HAP-1 (cell line): ENCODE measurements at regions not wholly inside any gene's neighbourhood (a gene's known extent, or its start where the extent isn't known, plus 50 kb on each side); places are given as distances from the start of the nearest gene placed in this dataset.
"Not testable (repeated sequence)": the region's sequence is repeated elsewhere in the genome, so short reads cannot be mapped to it uniquely, and the experiment has no call there.

ENCODE experiments used
- DNase-seq, 2 experiments: peaks; one replicate each; pipeline ENCODE4 v3.0.0-alpha.2; 2016 to 2020; ENCODE audit warnings: low spot score in 2 of 2
- H3K27me3 ChIP-seq: fragments of 250-450 bp; sonication (Bioruptor Pico); 2 replicates; pipeline ENCODE4 v1.5.1; 2020; ENCODE audit warnings: low read depth, mild to moderate bottlenecking, moderate library complexity
- H3K36me3 ChIP-seq: fragments of 250-450 bp; sonication (Bioruptor Pico); replicated peaks from 2 replicates; pipeline ENCODE4 v1.5.1; 2020; ENCODE audit warnings: mild to moderate bottlenecking
- H3K4me1 ChIP-seq: fragments of 250-450 bp; sonication (Bioruptor Pico); 2 replicates; pipeline ENCODE4 v1.5.1; 2020; ENCODE audit warnings: mild to moderate bottlenecking
- H3K4me3 ChIP-seq: fragments of 250-450 bp; sonication (Bioruptor Pico); 2 replicates; pipeline ENCODE4 v1.5.1; 2020; ENCODE audit warnings: mild to moderate bottlenecking, moderate library complexity
- H3K9me3 ChIP-seq: fragments of 250-450 bp; sonication (Bioruptor Pico); 2 replicates; pipeline ENCODE4 v1.5.1; 2020; ENCODE audit warnings: mild to moderate bottlenecking, moderate library complexity
- in situ Hi-C: fragments of 300-500 bp; cut with MboI; formaldehyde crosslinking; loops from 3 replicates; pipeline ENCODE4 v1.14.3; 2020; ENCODE audit warnings: low sequenced_read_pairs, inconsistent platforms, mixed read lengths

- Histone ChIP-seq H3K9me3 (no peaks in the 10 kb centered on the region), H3K36me3 (no peaks in the 10 kb centered on the region), H3K4me1 (peaks cover 15% of the 10 kb centered on the region), H3K4me3 (no peak overlapping the region), H3K27me3 (no peaks in the 10 kb centered on the region)
- in situ Hi-C loops, result loop anchor here (10.0 to 25.0 kb wide), 2 partner anchors 480 to 1043 kb away; partner anchors contain the start of genes ABAT and GRIN2A
- no peak for DNase-seq
Observed at GRCh38 chr16:9141813-9142212, 50.4 kb downstream of the HAPSTR1 start.

DNA sequence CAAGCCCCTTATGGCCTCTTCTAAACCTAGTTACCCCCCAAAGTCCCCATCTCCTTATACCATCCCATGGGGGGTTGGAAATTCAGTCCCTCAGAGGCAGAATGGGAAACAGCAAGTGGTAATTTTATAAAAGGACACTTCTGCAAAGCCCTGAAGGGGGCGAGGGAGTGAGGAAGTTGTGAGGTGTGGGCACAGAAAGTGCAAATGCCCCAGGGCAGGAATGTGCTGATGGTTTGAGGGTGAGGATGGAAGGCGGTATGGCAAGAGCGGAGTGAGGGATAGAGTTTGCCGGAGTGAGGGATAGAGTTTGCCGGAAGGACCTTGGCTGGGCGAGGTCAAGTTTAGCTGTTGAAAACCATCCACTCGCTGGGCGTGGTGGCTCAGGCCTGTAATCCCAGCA lies 52.7 kb downstream of the HAPSTR1 start:
- Histone ChIP-seq H3K4me1 (peaks cover 15% of the 10 kb centered on the region), H3K36me3 (no peaks in the 10 kb centered on the region), H3K4me3 (no peak overlapping the region), H3K9me3 (no peaks in the 10 kb centered on the region), H3K27me3 (no peaks in the 10 kb centered on the region)
- DNase-seq, result no peak
- in situ Hi-C loops, result loop anchor here (10.0 to 25.0 kb wide), 2 partner anchors 482 to 1041 kb away; partner anchors contain the start of genes ABAT and GRIN2A

GRCh38 chr16:9148374-9149015 lies 57.1 kb downstream of the HAPSTR1 start:
- no peaks in the 10 kb centered on the region for H3K27me3 ChIP-seq
- no peaks in the 10 kb centered on the region for H3K9me3 ChIP-seq
- H3K4me1 ChIP-seq, result peaks cover 15% of the 10 kb centered on the region
- no peaks in the 10 kb centered on the region for H3K36me3 ChIP-seq
- H3K4me3 ChIP-seq, result no peak overlapping the region
- no peak for DNase-seq
- in situ Hi-C loops, result loop anchor here (10.0 to 25.0 kb wide), 2 partner anchors 486 to 1036 kb away; partner anchors contain the start of genes ABAT and GRIN2A

GRCh38 chr16:9151074-9151473 lies 59.6 kb downstream of the HAPSTR1 start:
- H3K27me3 ChIP-seq, result no peaks in the 10 kb centered on the region
- no peak for DNase-seq
- in situ Hi-C loops, result no loop called here
- no peak overlapping the region for H3K4me3 ChIP-seq
- H3K4me1 ChIP-seq, result peaks cover 7% of the 10 kb centered on the region
- no peaks in the 10 kb centered on the region for H3K9me3 ChIP-seq
- H3K36me3 ChIP-seq, result no peaks in the 10 kb centered on the region

DNA sequence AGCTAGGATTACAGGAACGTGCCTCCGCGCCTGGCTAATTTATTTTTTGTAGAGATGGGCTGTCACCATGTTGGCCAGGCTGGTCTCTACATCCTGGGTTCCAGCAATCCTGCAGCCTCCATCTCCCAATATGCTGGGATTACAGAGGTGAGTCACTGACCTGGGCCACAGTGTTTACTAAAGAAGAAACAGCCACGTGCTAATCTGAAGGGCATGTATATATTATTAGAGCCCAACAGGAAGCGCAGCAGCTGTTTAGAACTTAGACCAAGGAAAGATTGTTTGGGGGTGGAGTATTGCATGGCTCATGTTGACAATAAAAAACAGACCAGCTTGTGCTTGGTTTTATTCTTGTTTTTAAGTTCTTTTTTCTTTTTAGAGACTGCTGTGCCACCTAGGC lies 60.2 kb downstream of the HAPSTR1 start:
- Histone ChIP-seq H3K27me3 (no peaks in the 10 kb centered on the region), H3K4me3 (no peak overlapping the region), H3K4me1 (peaks cover 5% of the 10 kb centered on the region), H3K36me3 (no peaks in the 10 kb centered on the region), H3K9me3 (no peaks in the 10 kb centered on the region)
- no peak for DNase-seq
- in situ Hi-C loops, result no loop called here

GRCh38 chr16:9152649-9153501 lies 61.4 kb downstream of the HAPSTR1 start:
- no peak overlapping the region for H3K4me3 ChIP-seq
- H3K4me1 ChIP-seq, result peaks cover 5% of the 10 kb centered on the region
- no peaks in the 10 kb centered on the region for H3K9me3 ChIP-seq
- H3K27me3 ChIP-seq, result no peaks in the 10 kb centered on the region
- in situ Hi-C loops, result no loop called here
- no peaks in the 10 kb centered on the region for H3K36me3 ChIP-seq
- no peak for DNase-seq

- peaks cover 5% of the 10 kb centered on the region for H3K4me1 ChIP-seq
- H3K4me3 ChIP-seq, result no peak overlapping the region
- no peaks in the 10 kb centered on the region for H3K36me3 ChIP-seq
- in situ Hi-C loops, result no loop called here
- H3K9me3 ChIP-seq, result no peaks in the 10 kb centered on the region
- DNase-seq, result no peak
- H3K27me3 ChIP-seq, result no peaks in the 10 kb centered on the region
Observed at GRCh38 chr16:9153502-9153864, 62.0 kb downstream of the HAPSTR1 start.

DNA sequence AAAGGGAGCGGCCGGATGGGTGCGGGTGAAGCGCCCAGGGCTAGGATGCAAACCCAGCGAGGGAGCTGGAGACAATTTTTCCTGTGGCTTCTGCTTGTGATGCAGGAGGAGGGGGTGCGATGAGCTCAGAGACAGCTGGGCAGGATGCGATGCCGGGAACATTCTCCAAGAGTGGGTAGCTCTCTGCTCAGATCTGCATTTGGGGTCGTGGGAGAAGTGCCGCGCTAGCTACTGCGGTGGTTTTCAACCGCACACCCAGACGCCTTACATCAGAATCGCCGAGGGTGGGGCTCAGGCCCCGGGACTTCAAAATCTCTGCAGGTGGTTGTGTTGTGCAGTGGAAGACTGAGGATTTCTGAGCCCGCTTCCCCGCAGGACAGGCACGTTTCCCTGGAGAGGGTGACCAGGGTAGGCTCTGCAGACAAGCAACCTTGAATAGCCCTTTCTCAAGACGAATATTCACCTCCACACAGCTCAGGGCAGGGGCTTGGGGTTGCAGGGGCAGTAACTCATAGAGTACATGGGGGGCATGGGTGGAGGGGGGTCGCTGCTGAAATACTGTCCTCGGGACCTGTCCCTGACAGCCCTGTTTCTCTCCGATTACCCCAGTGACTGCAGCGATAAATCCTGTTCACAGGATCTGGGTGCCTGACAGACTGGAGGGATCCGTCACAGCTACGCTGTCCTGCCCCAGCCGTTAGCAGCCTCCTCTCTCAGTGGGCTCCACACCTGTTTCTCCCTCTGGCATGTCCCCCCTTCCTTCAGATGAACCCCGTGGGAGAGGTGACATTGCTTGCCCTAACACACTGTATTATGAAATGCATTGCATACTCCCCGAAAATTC lies 63.3 kb downstream of the HAPSTR1 start:
- in situ Hi-C loops, result no loop called here
- no peak for DNase-seq
- Histone ChIP-seq H3K9me3 (no peaks in the 10 kb centered on the region), H3K4me3 (no peak overlapping the region), H3K4me1 (peaks cover 5% of the 10 kb centered on the region), H3K36me3 (no peaks in the 10 kb centered on the region), H3K27me3 (no peaks in the 10 kb centered on the region)

DNA sequence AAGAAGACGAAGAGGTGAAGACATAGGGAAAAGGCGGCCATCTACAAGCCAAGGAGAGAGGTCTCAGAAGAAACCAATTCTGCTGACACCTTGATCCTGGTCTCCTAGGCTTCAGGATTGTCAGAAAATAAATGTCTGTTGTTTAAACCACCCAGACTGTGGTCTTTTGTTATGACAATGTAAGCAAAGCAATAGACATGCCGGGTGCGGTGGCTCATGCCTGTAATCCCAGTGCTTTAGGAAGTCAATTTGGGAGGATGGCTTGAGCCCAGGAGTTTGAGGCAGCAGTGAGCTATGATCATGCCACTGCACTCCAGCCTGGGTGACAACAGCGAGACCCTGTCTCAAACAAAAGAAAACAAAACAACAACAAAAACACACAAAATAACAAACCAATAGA lies 64.4 kb downstream of the HAPSTR1 start:
- Histone ChIP-seq H3K4me1 (peaks cover 5% of the 10 kb centered on the region), H3K9me3 (no peaks in the 10 kb centered on the region), H3K4me3 (no peak overlapping the region), H3K27me3 (no peaks in the 10 kb centered on the region), H3K36me3 (no peaks in the 10 kb centered on the region)
- in situ Hi-C loops, result no loop called here
- DNase-seq, result peak; percentile 63 to 65

GRCh38 chr16:9159839-9160550 lies 68.6 kb downstream of the HAPSTR1 start:
- no peaks in the 10 kb centered on the region for H3K9me3 ChIP-seq
- H3K36me3 ChIP-seq, result no peaks in the 10 kb centered on the region
- DNase-seq, result peak; percentile 59 to 81
- peaks cover 5% of the 10 kb centered on the region for H3K4me1 ChIP-seq
- no peak overlapping the region for H3K4me3 ChIP-seq
- in situ Hi-C loops, result no loop called here
- H3K27me3 ChIP-seq, result no peaks in the 10 kb centered on the region

GRCh38 chr16:9160551-9160911 lies 69.1 kb downstream of the HAPSTR1 start:
- H3K36me3 ChIP-seq, result no peaks in the 10 kb centered on the region
- no peaks in the 10 kb centered on the region for H3K27me3 ChIP-seq
- peaks cover 5% of the 10 kb centered on the region for H3K4me1 ChIP-seq
- no peak overlapping the region for H3K4me3 ChIP-seq
- no peak for DNase-seq
- in situ Hi-C loops, result no loop called here
- H3K9me3 ChIP-seq, result no peaks in the 10 kb centered on the region

DNA sequence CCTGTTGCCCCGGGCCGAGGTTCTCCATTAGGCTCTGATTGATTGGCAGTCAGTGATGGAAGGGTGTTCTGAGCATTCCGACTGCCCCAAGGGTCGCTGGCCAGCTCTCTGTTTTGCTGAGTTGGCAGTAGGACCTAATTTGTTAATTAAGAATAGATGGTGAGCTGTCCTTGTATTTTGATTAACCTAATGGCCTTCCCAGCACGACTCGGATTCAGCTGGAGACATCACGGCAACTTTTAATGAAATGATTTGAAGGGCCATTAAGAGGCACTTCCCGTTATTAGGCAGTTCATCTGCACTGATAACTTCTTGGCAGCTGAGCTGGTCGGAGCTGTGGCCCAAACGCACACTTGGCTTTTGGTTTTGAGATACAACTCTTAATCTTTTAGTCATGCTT lies 74.2 kb downstream of the HAPSTR1 start:
- in situ Hi-C loops, result no loop called here
- Histone ChIP-seq H3K36me3 (no peaks in the 10 kb centered on the region), H3K27me3 (no peaks in the 10 kb centered on the region), H3K4me1 (no peaks in the 10 kb centered on the region), H3K9me3 (no peaks in the 10 kb centered on the region), H3K4me3 (no peak overlapping the region)
- no peak for DNase-seq

GRCh38 chr16:9166326-9166993 lies 75.0 kb downstream of the HAPSTR1 start:
- H3K27me3 ChIP-seq, H3K4me1 ChIP-seq, DNase-seq, H3K4me3 ChIP-seq, H3K9me3 ChIP-seq, in situ Hi-C loops, H3K36me3 ChIP-seq: not testable (repeated sequence)
